GM18868 (cell line): ENCODE measurements at regions not wholly inside any gene's neighbourhood (a gene's known extent, or its start where the extent isn't known, plus 50 kb on each side); places are given as distances from the start of the nearest gene placed in this dataset.

Experiments
- ATAC-seq: cut with Tn5 transposase; IDR thresholded peaks from one replicate; pipeline ENCODE4 v1.9.1; 2021; ENCODE audit warnings: mild to moderate bottlenecking, moderate library complexity; ENCODE audit not compliant: unreplicated experiment

DNA sequence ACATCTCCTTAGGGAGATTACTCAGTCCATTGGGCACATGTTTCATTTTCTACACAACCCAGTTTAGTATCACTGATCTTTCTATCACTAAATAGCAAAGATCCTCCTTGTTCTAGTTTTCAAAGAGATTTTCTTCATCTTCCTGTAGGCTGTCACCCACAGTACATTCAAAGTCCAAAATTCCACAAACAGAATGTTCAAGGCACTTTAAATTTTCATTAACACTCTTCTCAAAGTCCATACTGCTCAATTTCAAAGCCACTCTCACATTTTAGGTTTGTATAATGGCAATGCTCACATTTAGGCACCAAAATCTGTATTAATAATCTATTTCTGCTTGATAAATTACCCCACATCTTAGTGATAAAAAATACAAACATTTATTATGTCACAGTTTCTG lies 152.8 kb downstream of the FSIP2 start:
- ATAC-seq, result no peak

- no peak for ATAC-seq
These were observed 153.3 kb downstream of the FSIP2 start for GRCh38 chr2:185891804-185892411.

DNA sequence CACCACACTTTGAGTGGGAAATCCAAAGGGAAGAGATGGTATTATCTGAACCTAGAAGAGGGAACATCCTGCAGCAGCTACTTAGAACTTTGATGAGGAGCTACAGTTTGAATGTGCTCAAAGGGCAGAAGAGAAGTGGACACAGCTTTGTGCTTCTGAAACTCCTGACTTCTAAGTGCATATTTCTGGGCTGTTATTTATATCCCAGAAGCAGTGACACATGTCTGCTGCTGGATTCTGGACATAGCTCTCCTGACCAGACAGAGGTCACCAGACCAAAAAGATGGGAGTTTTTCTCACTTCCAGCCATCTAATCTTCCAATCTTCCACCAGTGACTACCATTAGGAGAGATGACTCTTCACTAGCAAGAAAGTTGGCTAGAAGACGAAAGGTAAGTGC lies 153.9 kb downstream of the FSIP2 start:
- ATAC-seq, result no peak

DNA sequence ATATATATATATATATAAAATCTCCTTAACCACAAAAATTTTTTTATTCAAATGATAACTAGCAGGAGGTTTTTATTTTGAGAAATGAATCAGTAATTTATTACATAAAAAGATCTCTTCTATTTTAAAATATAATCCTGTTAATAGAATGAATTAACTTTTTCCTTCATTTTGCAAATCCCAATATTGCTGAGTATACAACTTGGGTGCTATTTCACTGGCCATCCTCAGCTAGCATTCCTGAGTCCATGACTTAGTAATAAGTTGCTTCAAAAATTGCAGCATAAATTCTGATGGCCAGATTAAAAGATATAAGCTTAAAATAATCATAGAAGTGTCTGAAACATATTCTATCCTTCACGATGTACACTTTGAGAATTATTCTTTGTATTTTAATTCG lies 155.6 kb downstream of the FSIP2 start:
- no peak for ATAC-seq

DNA sequence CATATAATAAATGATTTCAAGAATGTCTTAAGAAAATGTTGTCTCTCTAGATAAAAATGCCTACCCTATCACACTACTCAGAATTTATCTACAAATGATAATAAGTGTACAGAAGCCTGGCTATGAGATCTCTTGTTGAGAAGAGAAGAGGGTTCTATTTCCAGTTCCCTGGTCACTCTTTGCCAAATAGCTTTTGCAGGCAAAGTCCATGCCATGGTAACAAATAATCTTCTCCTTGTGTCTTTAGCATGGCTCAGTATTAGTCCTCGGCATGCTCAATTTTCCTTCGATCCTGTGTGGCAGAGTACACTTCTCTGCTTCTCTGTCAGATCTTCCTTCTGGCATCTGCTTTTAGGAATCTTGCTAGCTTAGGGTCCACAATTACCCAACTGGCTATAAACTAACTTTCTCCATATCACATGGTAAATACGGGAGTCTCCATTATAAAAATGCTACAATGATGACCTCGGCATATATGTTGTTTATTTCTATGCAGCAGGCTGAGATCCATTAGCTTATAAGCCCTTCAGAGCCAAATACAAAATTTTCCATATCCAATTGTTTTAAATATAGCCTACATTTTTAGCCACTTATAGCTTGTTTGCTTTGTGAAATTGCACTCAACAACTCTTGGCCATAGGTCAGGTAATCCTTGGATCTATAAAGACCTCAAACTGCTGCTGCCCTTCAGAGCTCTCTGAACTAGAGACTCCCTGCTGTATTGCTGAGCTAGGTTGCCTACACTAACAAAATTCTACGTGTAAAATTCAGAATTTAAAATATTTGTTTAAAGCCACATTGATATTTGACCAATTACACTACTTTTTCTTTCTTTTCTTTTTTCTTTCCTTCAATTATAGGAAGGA lies 157.5 kb downstream of the FSIP2 start:
- no peak for ATAC-seq

GRCh38 chr2:185899366-185899765 lies 160.8 kb downstream of the FSIP2 start:
- no peak for ATAC-seq

DNA sequence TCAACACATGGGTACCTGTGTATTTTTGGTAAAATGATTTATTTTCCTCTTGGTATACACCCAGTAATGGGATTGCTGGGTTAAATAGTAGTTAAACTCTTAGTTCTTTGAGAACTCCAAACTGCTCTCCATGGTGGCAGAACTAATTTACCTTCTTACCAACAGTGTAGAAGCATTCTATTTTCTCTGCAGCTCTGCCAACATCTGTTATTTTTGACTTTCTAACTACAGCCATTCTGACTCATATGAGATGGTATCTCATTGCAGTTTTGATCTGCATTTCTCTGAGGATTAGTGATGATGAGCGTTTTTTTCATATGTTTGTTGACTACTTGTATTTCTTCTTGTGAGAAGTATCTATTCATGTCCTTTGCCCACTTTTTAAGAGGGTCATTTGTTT lies 180.6 kb downstream of the FSIP2 start:
- ATAC-seq, result no peak

DNA sequence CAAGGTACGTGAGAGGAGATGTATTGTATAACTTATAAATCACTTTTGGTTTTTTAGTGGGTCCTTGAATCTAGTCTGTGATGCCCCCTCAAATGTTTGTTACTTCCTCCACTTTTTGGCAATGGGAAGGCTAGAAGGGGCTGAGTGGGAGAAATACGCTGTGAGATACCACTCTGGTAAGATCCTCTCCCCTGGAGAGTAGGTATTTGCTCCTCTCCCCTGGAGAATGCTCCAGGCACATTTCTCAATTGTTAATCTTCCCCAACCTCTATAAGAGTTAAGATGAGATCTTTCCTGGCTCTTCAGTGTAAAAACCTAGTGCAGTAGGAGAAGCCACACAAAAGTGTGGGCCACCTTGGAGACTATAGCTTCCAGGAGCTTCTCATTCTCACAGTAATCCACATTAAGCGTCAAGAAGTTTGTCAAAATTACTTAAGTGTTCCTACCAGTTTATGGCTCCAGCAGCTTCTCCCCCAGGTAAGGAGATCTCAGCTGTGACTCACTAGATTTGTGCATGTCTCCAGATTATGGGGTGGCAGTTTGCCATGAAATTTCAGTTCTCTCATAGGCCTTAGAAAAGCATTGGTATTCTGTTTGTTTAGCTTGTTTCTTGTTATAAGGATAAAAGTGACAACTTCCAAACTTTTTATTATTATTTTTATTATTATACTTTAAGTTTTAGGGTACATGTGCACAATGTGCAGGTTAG lies 182.6 kb downstream of the FSIP2 start:
- ATAC-seq, result no peak

DNA sequence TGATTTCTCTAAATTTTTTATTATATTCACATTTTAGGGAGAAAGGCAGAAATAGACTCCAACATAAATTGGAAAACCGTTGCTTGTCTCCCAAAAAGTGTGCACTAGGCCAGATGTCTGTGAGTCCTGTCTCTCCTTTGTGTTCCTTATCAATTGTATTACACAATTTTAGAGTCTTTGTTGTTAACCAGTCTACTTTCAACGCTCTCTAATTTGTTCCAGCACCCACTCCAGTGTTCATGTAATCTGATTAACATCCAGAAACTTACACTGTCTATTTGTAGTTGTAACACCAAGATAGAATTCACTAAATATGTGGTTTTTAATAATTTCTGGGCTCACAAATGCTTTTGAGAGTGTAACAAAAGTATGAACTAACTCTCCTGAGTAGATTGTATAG lies 195.6 kb downstream of the FSIP2 start:
- ATAC-seq, result no peak

DNA sequence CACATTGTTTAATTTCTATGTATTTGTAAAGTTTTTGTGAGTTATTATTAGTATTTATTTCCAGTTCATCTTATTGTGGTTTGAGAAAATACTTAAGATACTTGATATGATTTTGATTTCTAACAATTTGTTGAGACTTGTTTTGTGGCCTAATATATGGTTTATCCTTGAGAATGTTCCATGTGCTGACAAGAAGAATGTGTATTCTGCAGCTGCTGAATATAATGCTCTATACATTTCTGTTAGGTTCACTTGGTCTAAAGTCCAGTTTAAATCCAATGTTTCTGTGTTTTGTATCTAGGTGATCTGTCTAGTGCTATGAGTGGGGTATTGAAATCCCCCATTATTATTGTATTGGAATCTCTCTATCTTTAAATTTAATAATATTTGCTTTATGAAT lies 201.3 kb downstream of the FSIP2 start:
- no peak for ATAC-seq

DNA sequence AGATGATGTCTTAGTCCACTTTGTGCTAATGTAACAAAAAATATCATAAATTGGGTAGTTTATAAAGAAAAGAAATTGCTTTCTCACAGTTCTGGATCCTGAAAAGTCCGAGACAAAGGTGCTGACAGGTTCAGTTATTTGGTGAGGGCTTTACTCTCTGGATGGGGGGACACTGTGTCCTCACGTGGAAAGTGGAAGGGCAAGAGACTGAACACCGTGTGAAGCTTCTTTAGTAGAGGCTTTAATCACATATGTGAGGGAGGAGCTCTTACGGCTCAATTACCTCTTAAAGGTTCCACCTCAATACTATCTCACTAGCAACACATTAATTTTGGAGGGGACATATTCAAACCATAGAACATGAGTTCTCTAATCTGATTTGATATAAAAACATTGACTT lies 204.3 kb downstream of the FSIP2 start:
- no peak for ATAC-seq

GRCh38 chr2:185947722-185948121 lies 209.1 kb downstream of the FSIP2 start:
- ATAC-seq, result no peak

DNA sequence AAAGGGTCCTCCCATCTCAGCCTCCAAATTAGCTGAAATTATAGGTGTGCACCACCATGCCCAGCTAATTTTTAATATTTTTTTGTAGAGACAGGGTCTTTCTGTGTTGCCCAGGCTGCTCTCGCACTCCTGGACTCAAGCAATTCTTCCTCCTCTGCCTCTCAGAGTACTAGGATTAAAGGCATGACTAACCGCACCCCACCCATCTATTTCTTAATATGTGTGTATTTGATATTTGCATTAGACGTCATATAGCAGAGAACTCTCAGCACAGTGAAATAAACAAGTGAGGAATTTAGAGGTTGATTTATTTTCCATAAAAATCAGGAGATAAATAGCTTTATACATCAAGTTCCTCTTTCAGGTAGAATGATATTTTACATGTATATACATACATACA lies 213.5 kb downstream of the FSIP2 start:
- ATAC-seq, result no peak

- no peak for ATAC-seq
These were observed 215.8 kb downstream of the FSIP2 start for GRCh38 chr2:185954389-185954788.

DNA sequence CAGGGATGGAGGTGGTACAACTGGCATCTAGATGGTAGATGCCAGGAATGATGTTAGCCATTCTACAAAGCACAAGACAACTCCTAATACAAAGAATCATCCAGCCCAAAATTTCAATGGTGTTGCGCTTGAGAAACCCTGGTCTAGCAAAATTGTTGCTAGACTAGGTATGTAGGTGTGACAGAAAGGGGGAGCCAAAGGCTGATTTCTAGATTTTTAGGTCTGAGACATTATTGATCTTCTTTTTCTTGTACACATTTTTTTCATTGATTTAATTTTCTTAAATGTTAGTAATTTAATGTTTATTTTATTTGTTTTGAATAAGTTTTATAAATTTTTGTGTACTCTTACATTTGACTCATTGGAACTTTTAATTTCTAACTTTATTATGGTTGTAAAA lies 216.4 kb downstream of the FSIP2 start:
- ATAC-seq, result no peak

GRCh38 chr2:185967335-185967734 lies 228.7 kb downstream of the FSIP2 start:
- no peak for ATAC-seq

- no peak for ATAC-seq
These were observed 231.7 kb downstream of the FSIP2 start for GRCh38 chr2:185970148-185970852.

- no peak for ATAC-seq
These were observed 240.2 kb downstream of the FSIP2 start for GRCh38 chr2:185978634-185979407.

- ATAC-seq, result peak; percentile 49
These were observed 241.0 kb downstream of the FSIP2 start for GRCh38 chr2:185979546-185980071.

DNA sequence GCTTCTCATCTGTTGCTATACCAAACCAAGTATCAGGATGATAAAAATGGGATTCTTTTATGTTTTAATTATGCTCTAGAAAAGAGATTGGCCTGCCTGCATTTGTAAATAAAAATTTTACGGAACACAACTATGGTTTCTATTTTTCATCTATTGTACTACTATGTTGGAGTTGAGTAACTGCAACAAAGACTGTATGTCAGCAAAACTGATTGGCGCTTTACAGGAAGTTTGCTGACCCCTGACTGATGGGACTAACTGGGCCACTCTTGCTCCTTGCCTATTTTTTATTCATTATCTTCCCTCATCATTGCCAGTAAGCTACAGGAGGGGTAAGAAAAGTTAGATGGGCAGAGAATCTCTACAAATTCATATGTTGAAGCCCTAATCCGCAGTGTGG lies 242.3 kb downstream of the FSIP2 start:
- ATAC-seq, result no peak
